AG08396 (cell line): ENCODE measurements at regions not wholly inside any gene's neighbourhood (a gene's known extent, or its start where the extent isn't known, plus 50 kb on each side); places are given as distances from the start of the nearest gene placed in this dataset.
"Not testable (repeated sequence)": the region's sequence is repeated elsewhere in the genome, so short reads cannot be mapped to it uniquely, and the experiment has no call there.

Experiments
- DNase-seq: peaks from one replicate; pipeline ENCODE4 v3.0.0; 2012; ENCODE audit warnings: low spot score, mixed read lengths

DNA sequence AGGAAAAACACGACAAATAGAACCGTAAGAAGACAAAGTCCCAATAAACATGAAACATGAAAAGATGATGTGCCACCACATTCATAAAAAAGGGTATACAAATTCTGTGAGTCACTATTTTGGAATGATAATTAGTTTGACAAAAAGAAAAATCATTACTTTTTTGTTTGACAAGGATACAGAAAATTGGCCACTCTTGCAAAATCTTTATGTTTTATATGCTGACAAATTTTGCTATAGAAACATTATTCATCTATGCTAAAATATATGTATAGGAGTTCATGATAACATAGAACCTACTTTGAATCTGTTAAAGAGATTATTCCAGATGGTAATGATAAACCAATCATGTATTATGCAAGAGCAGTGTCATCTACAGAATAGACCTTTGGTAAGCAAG lies 1201.0 kb downstream of the FSCB start:
- DNase-seq = no peak

GRCh38 chr14:43297794-43298193 lies 1209.3 kb downstream of the FSCB start:
- DNase-seq = no peak

DNA sequence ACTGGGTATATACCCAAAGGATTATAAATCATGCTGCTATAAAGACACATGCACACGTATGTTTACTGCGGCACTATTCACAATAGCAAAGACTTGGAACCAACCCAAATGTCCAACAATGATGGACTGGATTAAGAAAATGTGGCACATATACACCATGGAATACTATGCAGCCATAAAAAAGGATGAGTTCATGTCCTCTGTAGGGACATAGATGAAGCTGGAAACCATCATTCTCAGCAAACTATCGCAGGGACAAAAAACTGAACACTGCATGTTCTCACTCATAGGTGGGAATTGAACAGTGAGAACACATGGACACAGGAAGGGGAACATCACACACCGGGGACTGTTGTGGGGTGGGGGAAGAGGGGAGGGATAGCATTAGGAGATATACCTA lies 1211.0 kb downstream of the FSCB start:
- not testable (repeated sequence) for DNase-seq

- no peak for DNase-seq
Measured at GRCh38 chr14:43285575-43285974, 1221.5 kb downstream of the FSCB start.

GRCh38 chr14:43260056-43260455 lies 1247.0 kb downstream of the FSCB start:
- no peak for DNase-seq

GRCh38 chr14:43258396-43258795 lies 1248.7 kb downstream of the FSCB start:
- DNase-seq = no peak

DNA sequence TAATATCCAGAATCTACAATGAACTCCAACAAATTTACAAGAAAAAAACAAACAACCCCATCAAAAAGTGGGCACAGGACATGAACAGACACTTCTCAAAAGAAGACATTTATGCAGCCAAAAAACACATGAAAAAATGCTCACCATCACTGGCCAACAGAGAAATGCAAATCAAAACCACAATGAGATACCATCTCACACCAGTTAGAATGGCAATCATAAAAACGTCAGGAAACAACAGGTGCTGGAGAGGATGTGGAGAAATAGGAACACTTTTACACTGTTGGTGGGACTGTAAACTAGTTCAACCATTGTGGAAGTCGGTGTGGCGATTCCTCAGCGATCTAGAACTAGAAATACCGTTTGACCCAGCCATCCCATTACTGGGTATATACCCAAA lies 1250.1 kb downstream of the FSCB start:
- DNase-seq = not testable (repeated sequence)

DNA sequence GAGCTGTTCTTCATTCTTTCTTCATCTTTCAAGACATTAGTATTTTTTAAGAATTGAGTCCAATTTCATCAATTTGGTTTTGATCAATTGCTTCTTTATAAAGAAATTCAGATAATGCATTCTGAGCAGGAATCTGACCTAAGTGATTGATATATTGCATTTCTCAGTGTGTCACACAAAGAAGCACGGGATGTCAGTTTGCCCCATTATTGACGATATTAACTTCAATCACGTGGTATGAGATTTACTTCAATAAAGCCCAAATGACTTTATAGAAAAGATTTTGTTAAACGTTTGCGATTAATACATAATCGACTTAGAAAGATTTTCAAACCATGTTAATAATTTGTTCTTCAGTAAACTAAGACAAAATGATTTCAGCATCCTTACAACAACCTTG lies 1254.2 kb downstream of the FSCB start:
- no peak for DNase-seq

DNA sequence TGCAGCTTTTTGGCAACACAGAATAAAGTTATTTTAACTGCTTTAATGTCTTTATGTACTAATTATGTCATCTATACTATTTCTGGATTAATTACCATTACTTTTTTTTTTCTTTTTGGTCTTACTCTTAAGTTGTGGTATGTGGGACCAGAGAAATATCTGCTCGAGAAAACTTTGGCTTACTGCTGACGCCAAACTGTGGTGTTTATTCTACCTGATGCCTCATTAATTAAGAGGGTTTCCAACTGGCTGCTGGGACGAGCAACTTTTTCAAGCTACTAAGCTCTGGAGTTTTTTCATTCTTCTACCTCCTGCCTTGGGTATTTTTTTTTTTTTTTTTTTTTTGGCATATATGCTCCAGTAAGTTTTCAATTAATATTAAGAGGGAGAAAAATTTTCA lies 1257.5 kb downstream of the FSCB start:
- no peak for DNase-seq

DNA sequence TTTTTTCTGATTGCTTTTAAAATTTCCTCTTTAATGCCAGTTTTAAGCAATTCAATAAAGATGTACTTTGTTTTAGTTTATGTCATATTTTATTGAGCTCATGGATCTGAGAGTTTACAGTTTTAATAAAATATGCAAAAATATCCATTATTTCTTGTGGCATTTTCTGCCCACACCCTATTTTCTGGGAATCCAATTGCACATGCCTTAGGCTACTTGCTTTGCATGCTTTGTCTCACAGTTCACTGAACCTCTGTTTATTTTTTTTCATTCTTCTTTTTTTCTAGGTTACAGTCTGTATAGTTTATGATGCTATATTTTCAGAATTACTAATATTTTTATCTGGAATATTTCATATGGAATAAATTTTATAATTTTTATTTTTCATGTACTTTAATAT lies 1258.0 kb downstream of the FSCB start:
- DNase-seq = no peak

- DNase-seq = no peak
Measured at GRCh38 chr14:43247877-43248276, 1259.2 kb downstream of the FSCB start.

GRCh38 chr14:43244142-43244625 lies 1262.9 kb downstream of the FSCB start:
- no peak for DNase-seq

GRCh38 chr14:43243168-43243567 lies 1263.9 kb downstream of the FSCB start:
- DNase-seq = no peak

- no peak for DNase-seq
Measured at GRCh38 chr14:43232261-43232660, 1274.8 kb downstream of the FSCB start.

- no peak for DNase-seq
Measured at GRCh38 chr14:43215524-43215923, 1291.6 kb downstream of the FSCB start.

GRCh38 chr14:43207189-43207588 lies 1299.9 kb downstream of the FSCB start:
- DNase-seq = no peak

- no peak for DNase-seq
Measured at GRCh38 chr14:43204816-43205215, 1302.3 kb downstream of the FSCB start.

- no peak for DNase-seq
Measured at GRCh38 chr14:43200519-43200918, 1306.6 kb downstream of the FSCB start.

GRCh38 chr14:43198465-43198864 lies 1308.6 kb downstream of the FSCB start:
- no peak for DNase-seq

GRCh38 chr14:43184540-43184939 lies 1322.5 kb downstream of the FSCB start:
- no peak for DNase-seq

GRCh38 chr14:43183916-43184315 lies 1323.2 kb downstream of the FSCB start:
- DNase-seq = no peak

DNA sequence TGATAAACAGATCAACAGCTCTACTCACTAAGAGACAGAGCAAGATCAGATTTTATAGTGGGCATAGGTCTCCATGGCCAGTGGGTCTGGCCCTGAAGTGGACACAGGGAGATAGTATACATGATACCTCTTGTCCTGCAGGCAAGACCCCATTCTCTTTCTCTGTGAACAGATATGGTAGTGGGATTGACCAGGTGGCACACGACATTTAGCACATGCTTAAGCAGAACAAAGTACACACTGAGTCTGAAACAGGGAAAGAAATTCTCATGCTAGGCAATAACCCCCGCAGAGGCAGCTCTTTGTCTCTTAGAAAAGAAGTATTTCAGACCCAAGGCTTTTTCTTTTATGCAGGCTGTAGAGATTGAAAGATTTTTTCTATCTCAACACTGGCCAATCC lies 1331.2 kb downstream of the FSCB start:
- no peak for DNase-seq

GRCh38 chr14:43172899-43173548 lies 1334.1 kb downstream of the FSCB start:
- DNase-seq = no peak

DNA sequence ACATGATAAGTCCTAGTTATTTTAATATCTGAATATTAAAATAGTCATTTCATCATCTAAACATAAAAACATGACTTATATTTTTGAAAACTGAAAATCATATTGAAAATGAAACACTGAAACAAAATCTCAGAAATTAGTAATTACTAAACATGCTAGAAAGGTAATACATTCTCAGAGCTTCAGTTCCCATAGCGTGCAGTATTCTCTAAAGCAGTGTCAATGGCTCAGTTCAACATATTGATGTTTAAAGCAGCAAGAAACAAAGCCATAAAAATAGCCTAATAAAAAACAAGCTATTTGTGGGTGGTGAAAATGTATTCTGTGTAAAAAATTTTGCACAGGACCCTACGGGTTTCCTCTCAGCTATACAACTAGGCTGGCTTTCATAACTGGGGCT lies 1337.4 kb downstream of the FSCB start:
- no peak for DNase-seq
